Natural killer cell (primary cell): ENCODE measurements at regions not wholly inside any gene's neighbourhood (a gene's known extent, or its start where the extent isn't known, plus 50 kb on each side); places are given as distances from the start of the nearest gene placed in this dataset.
"Not testable (repeated sequence)": the region's sequence is repeated elsewhere in the genome, so short reads cannot be mapped to it uniquely, and the experiment has no call there.

Source experiments
- ATAC-seq, 3 donors: fragments of 150-1000 bp in 2 of 3; fragments of 200-7000 bp in 1 of 3; cut with Tn5 transposase; 1 replicate in 1 of 3; 2 replicates in 2 of 3; pipeline ENCODE4 v1.10.0; 2021; ENCODE audit warnings: mild to moderate bottlenecking in 2 of 3, moderate library complexity in 2 of 3
- DNase-seq, 2 donors: peaks; one replicate each; pipeline versions ENCODE4 v3.0.0 to v3.0.0-alpha.2; 2013 to 2021; ENCODE audit warnings: mixed read lengths in 1 of 2
- H3K27ac ChIP-seq: one replicate; pipeline ENCODE4 v1.5.1; 2013; ENCODE audit warnings: mild to moderate bottlenecking, low read length
- H3K27me3 ChIP-seq: one replicate; pipeline ENCODE4 v1.6.1; 2013; ENCODE audit warnings: low read length; ENCODE audit not compliant: control insufficient read depth, insufficient read depth
- H3K36me3 ChIP-seq: one replicate; pipeline ENCODE4 v1.6.1; 2013; ENCODE audit warnings: low read length; ENCODE audit not compliant: control insufficient read depth, insufficient read depth
- H3K4me1 ChIP-seq: one replicate; pipeline ENCODE4 v1.6.1; 2013; ENCODE audit warnings: low read length; ENCODE audit not compliant: control insufficient read depth, insufficient read depth
- H3K4me3 ChIP-seq: one replicate; pipeline ENCODE4 v1.5.1; 2013; ENCODE audit warnings: low read length
- H3K9me3 ChIP-seq: one replicate; pipeline ENCODE4 v1.6.1; 2013; ENCODE audit warnings: low read length; ENCODE audit not compliant: control insufficient read depth, insufficient read depth
- H3K27ac Mint-ChIP-seq, 2 donors: one replicate each; pipeline ENCODE4 v1.8.0; 2022; ENCODE audit warnings: mild to moderate bottlenecking in 2 of 2, mixed read lengths in 2 of 2, moderate library complexity in 1 of 2
- H3K27me3 Mint-ChIP-seq, 2 donors: one replicate each; pipeline ENCODE4 v1.8.0; 2022; ENCODE audit warnings: low read depth in 2 of 2, mixed read lengths in 2 of 2
- H3K36me3 Mint-ChIP-seq: one replicate; pipeline ENCODE4 v1.8.0; 2022; ENCODE audit warnings: mixed read lengths
- H3K4me1 Mint-ChIP-seq, 2 donors: one replicate each; pipeline ENCODE4 v1.8.0; 2022; ENCODE audit warnings: mixed read lengths in 2 of 2
- H3K4me3 Mint-ChIP-seq: one replicate; pipeline ENCODE4 v1.8.0; 2022; ENCODE audit warnings: mild to moderate bottlenecking, moderate library complexity, mixed read lengths
- H3K9me3 Mint-ChIP-seq, 2 donors: one replicate each; pipeline ENCODE4 v1.8.0; 2022; ENCODE audit warnings: mixed read lengths in 2 of 2
- WGBS: methylation state at CpG from one replicate; pipeline ENCODE4 v1.1.7; 2013; ENCODE audit warnings: missing lambda C conversion rate; ENCODE audit not compliant: insufficient coverage; 5-methylcytosine and 5-hydroxymethylcytosine counted together
- intact Hi-C: fragments of 100-400 bp; cut with micrococcal nuclease; formaldehyde crosslinking; loops from one replicate; pipeline ENCODE4 v1.14.2; 2022
- TF ChIP-seq, protein P1 (sequence below): fragments of 200-600 bp; IDR thresholded peaks from one replicate; pipeline ENCODE4 v1.8.0; 2022; ENCODE audit warnings: antibody characterized with exemption

DNA sequence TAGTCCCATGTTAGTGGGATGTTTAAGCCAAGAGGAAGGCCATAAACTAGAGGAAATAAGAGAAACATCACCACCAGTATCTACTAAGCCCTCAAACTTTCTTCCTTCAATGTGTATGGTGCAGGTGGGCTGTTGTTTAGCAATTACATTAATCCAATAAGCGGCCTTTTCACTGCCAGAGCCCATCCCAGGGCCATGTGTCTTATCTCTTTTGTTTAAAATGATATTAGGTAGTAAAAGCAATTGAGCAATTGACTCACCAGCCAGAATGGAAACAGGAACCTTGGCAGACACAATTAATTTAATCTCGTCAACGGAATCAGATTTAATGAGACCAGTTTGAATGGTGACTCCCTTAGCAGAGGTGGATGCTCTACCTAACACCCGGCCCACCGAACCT, 1503.5 kb downstream of the UQCRFS1 start:
- 94% methylated on average over 5 of the region's 5 CpGs for WGBS
- no peak overlapping the region for H3K4me3 ChIP-seq
- H3K27ac Mint-ChIP-seq = no peak overlapping the region
- H3K27me3 ChIP-seq = no peaks in the 10 kb centered on the region
- peaks cover 15 to 16% of the 10 kb centered on the region in 2 donors for H3K9me3 Mint-ChIP-seq
- no peaks in the 10 kb centered on the region for H3K4me1 ChIP-seq
- no peak for DNase-seq
- peaks cover 12% of the 10 kb centered on the region for H3K36me3 Mint-ChIP-seq
- peaks cover 13% of the 10 kb centered on the region for H3K9me3 ChIP-seq
- no peak for ATAC-seq
- H3K27me3 Mint-ChIP-seq = no peaks in the 10 kb centered on the region
- no peaks in the 10 kb centered on the region for H3K4me1 Mint-ChIP-seq
- no peaks in the 10 kb centered on the region for H3K36me3 ChIP-seq
- H3K4me3 Mint-ChIP-seq = no peak overlapping the region
- intact Hi-C loops = no loop called here
- TF ChIP-seq, protein P1, sequence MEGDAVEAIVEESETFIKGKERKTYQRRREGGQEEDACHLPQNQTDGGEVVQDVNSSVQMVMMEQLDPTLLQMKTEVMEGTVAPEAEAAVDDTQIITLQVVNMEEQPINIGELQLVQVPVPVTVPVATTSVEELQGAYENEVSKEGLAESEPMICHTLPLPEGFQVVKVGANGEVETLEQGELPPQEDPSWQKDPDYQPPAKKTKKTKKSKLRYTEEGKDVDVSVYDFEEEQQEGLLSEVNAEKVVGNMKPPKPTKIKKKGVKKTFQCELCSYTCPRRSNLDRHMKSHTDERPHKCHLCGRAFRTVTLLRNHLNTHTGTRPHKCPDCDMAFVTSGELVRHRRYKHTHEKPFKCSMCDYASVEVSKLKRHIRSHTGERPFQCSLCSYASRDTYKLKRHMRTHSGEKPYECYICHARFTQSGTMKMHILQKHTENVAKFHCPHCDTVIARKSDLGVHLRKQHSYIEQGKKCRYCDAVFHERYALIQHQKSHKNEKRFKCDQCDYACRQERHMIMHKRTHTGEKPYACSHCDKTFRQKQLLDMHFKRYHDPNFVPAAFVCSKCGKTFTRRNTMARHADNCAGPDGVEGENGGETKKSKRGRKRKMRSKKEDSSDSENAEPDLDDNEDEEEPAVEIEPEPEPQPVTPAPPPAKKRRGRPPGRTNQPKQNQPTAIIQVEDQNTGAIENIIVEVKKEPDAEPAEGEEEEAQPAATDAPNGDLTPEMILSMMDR = no peak
- H3K27ac ChIP-seq = no peak overlapping the region

DNA sequence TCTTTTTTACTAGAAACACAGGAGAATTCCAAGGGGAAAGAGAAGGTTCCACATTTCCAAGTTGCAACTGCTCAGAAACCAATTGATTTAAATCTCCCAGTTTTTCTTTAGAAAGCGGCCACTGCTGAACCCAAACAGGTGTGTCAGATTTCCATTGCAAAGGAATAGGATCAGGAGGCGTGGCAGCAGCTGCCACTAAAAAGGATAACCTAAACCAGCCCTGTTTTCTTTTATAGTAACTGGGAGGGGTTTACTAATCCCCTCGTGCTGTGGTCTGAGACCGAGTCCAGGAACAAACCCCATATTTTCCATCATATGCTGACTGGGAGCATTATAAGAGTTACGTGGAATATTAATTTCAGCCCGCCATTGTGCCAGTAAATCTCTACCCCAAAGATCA, 1504.0 kb downstream of the UQCRFS1 start:
- H3K27me3 ChIP-seq, ATAC-seq, H3K4me1 Mint-ChIP-seq, H3K27me3 Mint-ChIP-seq, H3K4me3 Mint-ChIP-seq, H3K36me3 ChIP-seq, H3K4me3 ChIP-seq, DNase-seq, H3K4me1 ChIP-seq, H3K27ac ChIP-seq, H3K27ac Mint-ChIP-seq, intact Hi-C loops: not testable (repeated sequence)
- peaks cover 13% of the 10 kb centered on the region for H3K9me3 ChIP-seq
- Mint-ChIP-seq H3K9me3 (peaks cover 16% of the 10 kb centered on the region in 2 donors), H3K36me3 (peaks cover 17% of the 10 kb centered on the region)
- WGBS = 100% methylated on average over 2 of the region's 6 CpGs

- intact Hi-C loops, ATAC-seq: not testable (repeated sequence)
- H3K9me3 Mint-ChIP-seq = peaks cover 13% of the 10 kb centered on the region in 2 donors
Observed at GRCh38 chr19:27707026-27707425, 1505.9 kb downstream of the UQCRFS1 start.

DNA sequence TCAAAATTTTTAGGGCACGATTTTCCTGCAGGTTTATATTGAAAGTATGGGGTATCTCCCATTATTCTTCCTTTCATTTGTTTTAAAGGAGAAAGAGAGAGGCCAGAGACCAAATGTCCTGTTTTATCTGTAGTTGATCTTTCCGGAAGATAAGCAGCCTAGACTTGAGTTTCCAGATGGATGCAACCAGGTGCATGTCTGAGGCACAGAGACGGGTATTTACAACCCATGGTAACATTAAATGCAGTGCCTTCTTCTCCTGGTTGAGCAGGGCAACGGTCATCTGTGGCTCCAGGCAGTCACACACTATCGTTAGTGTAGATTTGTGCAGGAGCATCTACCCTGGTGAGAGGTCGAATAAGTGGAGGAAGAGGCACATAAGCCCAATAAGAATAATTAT, 1507.1 kb downstream of the UQCRFS1 start:
- Histone ChIP-seq H3K27ac (no peak overlapping the region), H3K4me1 (no peaks in the 10 kb centered on the region), H3K4me3 (no peak overlapping the region), H3K27me3 (no peaks in the 10 kb centered on the region), H3K9me3 (peaks cover 4% of the 10 kb centered on the region), H3K36me3 (no peaks in the 10 kb centered on the region)
- Mint-ChIP-seq H3K9me3 (peaks cover 6 to 7% of the 10 kb centered on the region in 2 donors), H3K36me3 (peaks cover 12% of the 10 kb centered on the region), H3K4me1 (no peaks in the 10 kb centered on the region), H3K27me3 (no peaks in the 10 kb centered on the region), H3K27ac (no peak overlapping the region), H3K4me3 (no peak overlapping the region)
- ATAC-seq (no peak), DNase-seq (no peak)
- WGBS = 78% methylated on average over 5 of the region's 6 CpGs
- TF ChIP-seq, protein P1 = no peak
- intact Hi-C loops = no loop called here

More at GRCh38 chr19:27707026-27707425, 1505.9 kb downstream of the UQCRFS1 start:
- H3K4me1 ChIP-seq, H3K27me3 ChIP-seq, H3K27ac ChIP-seq, H3K4me3 Mint-ChIP-seq, H3K4me1 Mint-ChIP-seq, H3K27ac Mint-ChIP-seq, H3K36me3 ChIP-seq, H3K27me3 Mint-ChIP-seq, H3K4me3 ChIP-seq, DNase-seq: not testable (repeated sequence)
- H3K9me3 ChIP-seq = peaks cover 13% of the 10 kb centered on the region
- WGBS = 91% methylated on average over 3 of the region's 3 CpGs
- peaks cover 17% of the 10 kb centered on the region for H3K36me3 Mint-ChIP-seq
